Mucosa of gallbladder (tissue), 1 donor: ENCODE measurements at regions not wholly inside any gene's neighbourhood (a gene's known extent, or its start where the extent isn't known, plus 50 kb on each side); places are given as distances from the start of the nearest gene placed in this dataset.

Source experiments
- DNase-seq: peaks from one replicate; pipeline ENCODE4 v3.0.0-alpha.2; 2020; ENCODE audit warnings: low spot score
- donor health status: DM: no; HTN: no; CAD: no.

- DNase-seq, result no peak
Observed at GRCh38 chr13:107035778-107036177, 467.8 kb upstream of the ARGLU1 start.

- DNase-seq, result no peak
Observed at GRCh38 chr13:107035186-107035585, 467.2 kb upstream of the ARGLU1 start.

- DNase-seq, result no peak
Observed at GRCh38 chr13:107034236-107034872, 466.4 kb upstream of the ARGLU1 start.

GRCh38 chr13:107031716-107032115, 463.8 kb upstream of the ARGLU1 start:
- DNase-seq, result no peak

- no peak for DNase-seq
Observed at GRCh38 chr13:107028751-107029150, 460.8 kb upstream of the ARGLU1 start.

GRCh38 chr13:107025991-107026390, 458.1 kb upstream of the ARGLU1 start:
- peak; percentile 39 for DNase-seq

- no peak for DNase-seq
Observed at GRCh38 chr13:107023335-107023734, 455.4 kb upstream of the ARGLU1 start.

GRCh38 chr13:107020393-107020792, 452.5 kb upstream of the ARGLU1 start:
- DNase-seq, result no peak

- DNase-seq, result no peak
Observed at GRCh38 chr13:107018285-107018684, 450.3 kb upstream of the ARGLU1 start.

GRCh38 chr13:107006661-107007060, 438.7 kb upstream of the ARGLU1 start:
- DNase-seq, result no peak

- no peak for DNase-seq
Observed at GRCh38 chr13:107005577-107005976, 437.6 kb upstream of the ARGLU1 start.

GRCh38 chr13:107003911-107004310, 436.0 kb upstream of the ARGLU1 start:
- no peak for DNase-seq

GRCh38 chr13:106998664-106999063, 430.7 kb upstream of the ARGLU1 start:
- DNase-seq, result no peak

GRCh38 chr13:106997696-106998095, 429.8 kb upstream of the ARGLU1 start:
- no peak for DNase-seq

GRCh38 chr13:106996867-106997618, 429.1 kb upstream of the ARGLU1 start:
- no peak for DNase-seq

GRCh38 chr13:106990594-106990993, 422.7 kb upstream of the ARGLU1 start:
- DNase-seq, result no peak

- DNase-seq, result no peak
Observed at GRCh38 chr13:106989876-106990275, 421.9 kb upstream of the ARGLU1 start.

- DNase-seq, result no peak
Observed at GRCh38 chr13:106987427-106987785, 419.5 kb upstream of the ARGLU1 start.

- no peak for DNase-seq
Observed at GRCh38 chr13:106986687-106987426, 418.9 kb upstream of the ARGLU1 start.

- DNase-seq, result no peak
Observed at GRCh38 chr13:106986033-106986484, 418.1 kb upstream of the ARGLU1 start.

GRCh38 chr13:106985481-106985880, 417.5 kb upstream of the ARGLU1 start:
- no peak for DNase-seq

GRCh38 chr13:106981051-106981450, 413.1 kb upstream of the ARGLU1 start:
- no peak for DNase-seq

- no peak for DNase-seq
Observed at GRCh38 chr13:106967391-106967790, 399.5 kb upstream of the ARGLU1 start.
